ENCODE measurements at regions not wholly inside any gene's neighbourhood (a gene's known extent, or its start where the extent isn't known, plus 50 kb on each side); places are given as distances from the start of the nearest gene placed in this dataset.

DNA sequence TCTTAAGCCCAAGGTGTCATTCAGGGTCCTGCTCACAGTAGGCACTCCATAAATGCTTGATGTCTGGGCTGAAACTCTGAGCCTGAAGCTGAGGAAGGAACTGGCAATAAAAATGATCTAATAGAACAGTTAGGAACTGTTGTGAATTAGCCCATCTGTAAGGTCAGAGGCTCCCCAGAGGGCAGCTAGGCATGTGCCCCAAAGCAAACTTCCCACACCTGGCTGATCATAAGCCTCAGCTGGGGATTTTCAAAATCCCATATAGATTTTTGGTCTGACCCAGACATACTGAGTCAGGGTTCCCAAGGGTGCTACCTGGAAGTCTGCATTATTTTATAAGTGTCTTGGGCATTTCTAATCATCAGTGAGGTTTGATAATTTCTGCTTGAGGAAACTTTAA lies 309.4 kb upstream of the PROX1 start:
- DNase-seq (ENCODE audit: low read depth) = no peak
- H2AFZ ChIP-seq (ENCODE audit: low read depth, low read length) = no peak overlapping the region
- no peak overlapping the region for H3K27ac Mint-ChIP-seq (ENCODE audit: unreplicated experiment)
- peaks cover 24% of the 10 kb centered on the region for H3K27me3 Mint-ChIP-seq (ENCODE audit: low read depth, unreplicated experiment)
- TF ChIP-seq, protein P1, sequence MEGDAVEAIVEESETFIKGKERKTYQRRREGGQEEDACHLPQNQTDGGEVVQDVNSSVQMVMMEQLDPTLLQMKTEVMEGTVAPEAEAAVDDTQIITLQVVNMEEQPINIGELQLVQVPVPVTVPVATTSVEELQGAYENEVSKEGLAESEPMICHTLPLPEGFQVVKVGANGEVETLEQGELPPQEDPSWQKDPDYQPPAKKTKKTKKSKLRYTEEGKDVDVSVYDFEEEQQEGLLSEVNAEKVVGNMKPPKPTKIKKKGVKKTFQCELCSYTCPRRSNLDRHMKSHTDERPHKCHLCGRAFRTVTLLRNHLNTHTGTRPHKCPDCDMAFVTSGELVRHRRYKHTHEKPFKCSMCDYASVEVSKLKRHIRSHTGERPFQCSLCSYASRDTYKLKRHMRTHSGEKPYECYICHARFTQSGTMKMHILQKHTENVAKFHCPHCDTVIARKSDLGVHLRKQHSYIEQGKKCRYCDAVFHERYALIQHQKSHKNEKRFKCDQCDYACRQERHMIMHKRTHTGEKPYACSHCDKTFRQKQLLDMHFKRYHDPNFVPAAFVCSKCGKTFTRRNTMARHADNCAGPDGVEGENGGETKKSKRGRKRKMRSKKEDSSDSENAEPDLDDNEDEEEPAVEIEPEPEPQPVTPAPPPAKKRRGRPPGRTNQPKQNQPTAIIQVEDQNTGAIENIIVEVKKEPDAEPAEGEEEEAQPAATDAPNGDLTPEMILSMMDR (IDR thresholded peaks at IDR 0.05; ENCODE audit: insufficient read depth, low read depth, low read length) = no peak
- TF ChIP-seq EZH2 (IDR thresholded peaks at IDR 0.05; ENCODE audit: insufficient read depth, low read length) = no peak
- no peak overlapping the region for H3K27ac ChIP-seq (ENCODE audit: low read depth, low read length)
- H3K36me3 Mint-ChIP-seq (ENCODE audit: low read depth, unreplicated experiment) = no peaks in the 10 kb centered on the region
- no peaks in the 10 kb centered on the region for H3K79me2 ChIP-seq (ENCODE audit: insufficient read depth, low read length)
- no peak for FAIRE-seq
- H3K9ac ChIP-seq (ENCODE audit: low read length) = no peak overlapping the region
- no peaks in the 10 kb centered on the region for H3K4me1 Mint-ChIP-seq (ENCODE audit: low read depth, unreplicated experiment)
- no peaks in the 10 kb centered on the region for H3K9me3 ChIP-seq (ENCODE audit: insufficient read depth, low read depth, low read length)
- no peak overlapping the region for H3K4me3 Mint-ChIP-seq (ENCODE audit: unreplicated experiment)
- H3K4me3 ChIP-seq (ENCODE audit: insufficient read depth, low read depth, low read length) = no peak overlapping the region
- H4K20me1 ChIP-seq (ENCODE audit: insufficient read depth, low read length) = no peaks in the 10 kb centered on the region
- H3K27me3 ChIP-seq (ENCODE audit: insufficient read depth, low read length) = no peaks in the 10 kb centered on the region
- H3K4me2 ChIP-seq (ENCODE audit: low read length) = no peak overlapping the region
- no peaks in the 10 kb centered on the region for H3K4me1 ChIP-seq (ENCODE audit: insufficient read depth, low read length)
- no peaks in the 10 kb centered on the region for H3K36me3 ChIP-seq (ENCODE audit: insufficient read depth, low read length)
- H3K9me3 Mint-ChIP-seq (ENCODE audit: unreplicated experiment) = no peaks in the 10 kb centered on the region

DNA sequence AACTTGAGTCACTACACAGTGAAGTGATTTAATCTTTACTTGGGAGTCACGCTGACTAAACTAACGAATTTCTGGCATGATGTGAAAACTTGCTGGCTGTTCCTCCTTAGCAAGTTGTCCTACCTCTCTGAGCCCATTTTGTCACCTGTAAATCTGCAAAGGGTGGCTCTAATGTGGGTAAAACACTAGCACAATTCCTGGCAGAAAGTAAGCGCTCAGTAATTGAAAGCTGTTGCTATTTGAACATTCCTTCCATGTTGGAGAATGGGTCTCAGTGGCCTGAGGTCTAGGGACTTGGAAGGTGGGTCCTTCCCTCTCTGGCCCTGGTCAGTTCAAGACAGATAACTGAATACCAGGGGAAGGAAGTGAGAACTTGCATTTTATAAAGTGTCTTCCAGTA lies 309.0 kb upstream of the PROX1 start:
- Histone ChIP-seq H4K20me1 (ENCODE audit: insufficient read depth, low read length) (no peaks in the 10 kb centered on the region), H3K4me3 (ENCODE audit: insufficient read depth, low read depth, low read length) (no peak overlapping the region), H3K36me3 (ENCODE audit: insufficient read depth, low read length) (no peaks in the 10 kb centered on the region), H3K9ac (ENCODE audit: low read length) (no peak overlapping the region), H3K9me3 (ENCODE audit: insufficient read depth, low read depth, low read length) (no peaks in the 10 kb centered on the region), H3K4me2 (ENCODE audit: low read length) (no peak overlapping the region), H3K27ac (ENCODE audit: low read depth, low read length) (no peak overlapping the region), H3K27me3 (ENCODE audit: insufficient read depth, low read length) (no peaks in the 10 kb centered on the region), H2AFZ (ENCODE audit: low read depth, low read length) (no peak overlapping the region), H3K79me2 (ENCODE audit: insufficient read depth, low read length) (no peaks in the 10 kb centered on the region), H3K4me1 (ENCODE audit: insufficient read depth, low read length) (no peaks in the 10 kb centered on the region)
- Mint-ChIP-seq H3K27ac (ENCODE audit: unreplicated experiment) (no peak overlapping the region), H3K27me3 (ENCODE audit: low read depth, unreplicated experiment) (peaks cover 24% of the 10 kb centered on the region), H3K4me1 (ENCODE audit: low read depth, unreplicated experiment) (no peaks in the 10 kb centered on the region), H3K4me3 (ENCODE audit: unreplicated experiment) (no peak overlapping the region), H3K9me3 (ENCODE audit: unreplicated experiment) (no peaks in the 10 kb centered on the region), H3K36me3 (ENCODE audit: low read depth, unreplicated experiment) (no peaks in the 10 kb centered on the region)
- TF ChIP-seq EZH2 (IDR thresholded peaks at IDR 0.05; ENCODE audit: insufficient read depth, low read length) = no peak
- TF ChIP-seq, protein P1 (IDR thresholded peaks at IDR 0.05; ENCODE audit: insufficient read depth, low read depth, low read length) = no peak
- DNase-seq (ENCODE audit: low read depth) (no peak), FAIRE-seq (no peak)

DNA sequence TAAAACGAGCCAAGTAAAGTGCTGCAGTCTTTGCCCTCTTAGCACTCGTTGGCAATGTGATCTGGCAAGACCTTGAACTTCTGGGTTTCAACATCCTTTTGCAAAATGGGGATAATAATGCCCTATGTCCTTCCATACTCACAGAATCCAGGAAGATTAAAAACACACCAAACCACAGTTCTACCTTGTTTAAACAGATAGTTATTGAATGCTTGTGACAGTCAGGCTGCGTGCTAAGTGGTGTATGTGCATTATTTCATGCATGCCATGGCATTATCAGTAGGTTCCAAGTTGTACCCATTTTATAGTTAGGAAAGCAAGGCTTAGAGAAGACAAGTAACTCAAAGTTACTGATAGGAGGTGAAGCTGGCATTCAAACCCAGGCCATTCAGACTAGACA lies 308.6 kb upstream of the PROX1 start:
- Histone ChIP-seq H4K20me1 (ENCODE audit: insufficient read depth, low read length) (no peaks in the 10 kb centered on the region), H3K9me3 (ENCODE audit: insufficient read depth, low read depth, low read length) (no peaks in the 10 kb centered on the region), H3K9ac (ENCODE audit: low read length) (no peak overlapping the region), H2AFZ (ENCODE audit: low read depth, low read length) (no peak overlapping the region), H3K4me1 (ENCODE audit: insufficient read depth, low read length) (no peaks in the 10 kb centered on the region), H3K27me3 (ENCODE audit: insufficient read depth, low read length) (no peaks in the 10 kb centered on the region), H3K79me2 (ENCODE audit: insufficient read depth, low read length) (no peaks in the 10 kb centered on the region), H3K4me3 (ENCODE audit: insufficient read depth, low read depth, low read length) (no peak overlapping the region), H3K36me3 (ENCODE audit: insufficient read depth, low read length) (no peaks in the 10 kb centered on the region), H3K4me2 (ENCODE audit: low read length) (no peak overlapping the region), H3K27ac (ENCODE audit: low read depth, low read length) (no peak overlapping the region)
- Mint-ChIP-seq H3K27ac (ENCODE audit: unreplicated experiment) (no peak overlapping the region), H3K27me3 (ENCODE audit: low read depth, unreplicated experiment) (peaks cover 24% of the 10 kb centered on the region), H3K4me1 (ENCODE audit: low read depth, unreplicated experiment) (no peaks in the 10 kb centered on the region), H3K9me3 (ENCODE audit: unreplicated experiment) (no peaks in the 10 kb centered on the region), H3K4me3 (ENCODE audit: unreplicated experiment) (no peak overlapping the region), H3K36me3 (ENCODE audit: low read depth, unreplicated experiment) (no peaks in the 10 kb centered on the region)
- no peak for TF ChIP-seq EZH2 (IDR thresholded peaks at IDR 0.05; ENCODE audit: insufficient read depth, low read length)
- TF ChIP-seq, protein P1 (IDR thresholded peaks at IDR 0.05; ENCODE audit: insufficient read depth, low read depth, low read length) = no peak
- DNase-seq (ENCODE audit: low read depth) (no peak), FAIRE-seq (no peak)
